ENCODE measurements at regions not wholly inside any gene's neighbourhood (a gene's known extent, or its start where the extent isn't known, plus 50 kb on each side); places are given as distances from the start of the nearest gene placed in this dataset.
"Not testable (repeated sequence)": the region's sequence is repeated elsewhere in the genome, so short reads cannot be mapped to it uniquely, and the experiment has no call there.

DNA sequence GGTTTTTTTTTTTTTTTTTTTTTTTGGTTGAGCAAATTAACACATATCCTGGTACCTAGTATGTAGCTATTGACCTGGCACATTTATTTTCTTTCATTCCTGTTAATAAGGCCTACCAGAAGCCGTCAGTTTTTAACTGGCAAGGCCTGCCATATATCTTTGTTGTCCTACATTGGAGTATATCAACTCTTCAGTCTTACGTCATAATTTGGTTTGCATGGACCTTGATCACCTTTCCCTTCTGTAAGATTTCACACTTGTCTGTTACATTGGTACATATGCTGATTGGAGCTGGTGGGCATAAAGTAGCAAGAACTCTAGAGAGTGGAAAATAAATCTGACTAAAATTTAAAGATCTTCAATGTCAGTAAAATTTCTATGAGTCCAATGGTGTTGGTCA, 1658.0 kb downstream of the C4orf33 start:
- Histone ChIP-seq H3K9me3 (ENCODE audit: control insufficient read depth in 2 of 3, insufficient read depth in 1 of 3, low read length in 3 of 3) (peaks cover 0 to 2% (median 0%) of the 10 kb centered on the region in 3 donors), H3K27ac (ENCODE audit: low read depth in 2 of 2, low read length in 2 of 2) (no peak overlapping the region), H3K4me3 (ENCODE audit: low read length in 3 of 3) (no peak overlapping the region), H3K4me1 (ENCODE audit: control insufficient read depth in 2 of 3, insufficient read depth in 2 of 3, low read depth in 1 of 3, low read length in 3 of 3) (no peaks in the 10 kb centered on the region), H3K9ac (ENCODE audit: low read length in 3 of 3) (no peak overlapping the region), H3K36me3 (ENCODE audit: control insufficient read depth in 2 of 3, insufficient read depth in 3 of 3, low read length in 3 of 3) (no peaks in the 10 kb centered on the region), H3K27me3 (ENCODE audit: control insufficient read depth, insufficient read depth, low read length) (no peaks in the 10 kb centered on the region)
- FAIRE-seq (no peak), DNase-seq (no peak)
- intact Hi-C loops (cut with DNase I) = no loop called here
- TF ChIP-seq, protein P1, sequence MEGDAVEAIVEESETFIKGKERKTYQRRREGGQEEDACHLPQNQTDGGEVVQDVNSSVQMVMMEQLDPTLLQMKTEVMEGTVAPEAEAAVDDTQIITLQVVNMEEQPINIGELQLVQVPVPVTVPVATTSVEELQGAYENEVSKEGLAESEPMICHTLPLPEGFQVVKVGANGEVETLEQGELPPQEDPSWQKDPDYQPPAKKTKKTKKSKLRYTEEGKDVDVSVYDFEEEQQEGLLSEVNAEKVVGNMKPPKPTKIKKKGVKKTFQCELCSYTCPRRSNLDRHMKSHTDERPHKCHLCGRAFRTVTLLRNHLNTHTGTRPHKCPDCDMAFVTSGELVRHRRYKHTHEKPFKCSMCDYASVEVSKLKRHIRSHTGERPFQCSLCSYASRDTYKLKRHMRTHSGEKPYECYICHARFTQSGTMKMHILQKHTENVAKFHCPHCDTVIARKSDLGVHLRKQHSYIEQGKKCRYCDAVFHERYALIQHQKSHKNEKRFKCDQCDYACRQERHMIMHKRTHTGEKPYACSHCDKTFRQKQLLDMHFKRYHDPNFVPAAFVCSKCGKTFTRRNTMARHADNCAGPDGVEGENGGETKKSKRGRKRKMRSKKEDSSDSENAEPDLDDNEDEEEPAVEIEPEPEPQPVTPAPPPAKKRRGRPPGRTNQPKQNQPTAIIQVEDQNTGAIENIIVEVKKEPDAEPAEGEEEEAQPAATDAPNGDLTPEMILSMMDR (IDR thresholded peaks at IDR 0.05; ENCODE audit: borderline replicate concordance, extremely low read depth, insufficient read depth) = no peak

DNA sequence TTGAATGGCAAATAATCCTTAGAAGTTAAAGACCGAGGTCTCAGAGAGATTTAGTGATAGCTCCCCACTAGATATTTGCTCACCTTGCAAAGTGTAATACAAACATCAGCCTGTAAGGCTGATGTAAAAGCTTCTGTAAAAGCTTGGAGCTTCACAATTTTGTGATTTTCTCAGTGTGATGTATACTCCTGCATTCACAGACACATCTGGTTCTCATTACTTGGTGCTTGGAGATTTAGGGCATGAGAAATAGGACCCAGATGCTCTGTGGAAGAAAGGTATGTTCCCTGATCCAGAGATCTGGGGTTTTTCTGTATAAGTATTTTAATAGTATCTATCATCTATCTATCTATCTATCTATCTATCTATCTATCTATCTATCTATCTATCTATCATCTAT, 1664.3 kb downstream of the C4orf33 start:
- TF ChIP-seq, protein P1 (IDR thresholded peaks at IDR 0.05; ENCODE audit: borderline replicate concordance, extremely low read depth, insufficient read depth) = no peak
- H3K4me3 ChIP-seq (ENCODE audit: low read length in 3 of 3) = no peak overlapping the region
- no peaks in the 10 kb centered on the region for H3K27me3 ChIP-seq (ENCODE audit: control insufficient read depth, insufficient read depth, low read length)
- H3K9ac ChIP-seq (ENCODE audit: low read length in 3 of 3) = no peak overlapping the region
- H3K9me3 ChIP-seq (ENCODE audit: control insufficient read depth in 2 of 3, insufficient read depth in 1 of 3, low read length in 3 of 3) = no peaks in the 10 kb centered on the region
- H3K4me1 ChIP-seq (ENCODE audit: control insufficient read depth in 2 of 3, insufficient read depth in 2 of 3, low read depth in 1 of 3, low read length in 3 of 3) = no peaks in the 10 kb centered on the region
- DNase-seq (no peak), FAIRE-seq (no peak)
- H3K36me3 ChIP-seq (ENCODE audit: control insufficient read depth in 2 of 3, insufficient read depth in 3 of 3, low read length in 3 of 3) = no peaks in the 10 kb centered on the region
- no peak overlapping the region for H3K27ac ChIP-seq (ENCODE audit: low read depth in 2 of 2, low read length in 2 of 2)
- intact Hi-C loops (cut with DNase I) = no loop called here

DNA sequence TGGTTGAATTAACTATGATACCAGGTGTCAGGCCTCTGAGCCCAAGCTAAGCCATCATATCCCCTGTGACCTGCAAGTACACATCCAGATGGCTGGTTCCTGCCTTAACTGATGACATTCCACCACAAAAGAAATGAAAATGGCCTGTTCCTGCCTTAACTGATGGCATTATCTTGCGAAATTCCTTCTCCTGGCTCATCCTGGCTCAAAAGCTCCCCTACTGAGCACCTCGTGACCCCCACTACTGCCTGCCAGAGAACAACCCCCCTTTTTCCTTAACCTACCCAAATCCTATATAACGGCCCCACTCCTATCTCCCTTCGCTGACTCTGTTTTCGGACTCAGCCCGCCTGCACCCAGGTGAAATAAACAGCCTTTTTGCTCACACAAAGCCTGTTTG, 1671.4 kb downstream of the C4orf33 start:
- intact Hi-C loops (cut with DNase I); H3K9me3 ChIP-seq (ENCODE audit: control insufficient read depth in 2 of 3, insufficient read depth in 1 of 3, low read length in 3 of 3); DNase-seq; H3K36me3 ChIP-seq (ENCODE audit: control insufficient read depth in 2 of 3, insufficient read depth in 3 of 3, low read length in 3 of 3); H3K4me3 ChIP-seq (ENCODE audit: low read length in 3 of 3); FAIRE-seq; H3K9ac ChIP-seq (ENCODE audit: low read length in 3 of 3); H3K4me1 ChIP-seq (ENCODE audit: control insufficient read depth in 2 of 3, insufficient read depth in 2 of 3, low read depth in 1 of 3, low read length in 3 of 3); H3K27ac ChIP-seq (ENCODE audit: low read depth in 2 of 2, low read length in 2 of 2); H3K27me3 ChIP-seq (ENCODE audit: control insufficient read depth, insufficient read depth, low read length): not testable (repeated sequence)

DNA sequence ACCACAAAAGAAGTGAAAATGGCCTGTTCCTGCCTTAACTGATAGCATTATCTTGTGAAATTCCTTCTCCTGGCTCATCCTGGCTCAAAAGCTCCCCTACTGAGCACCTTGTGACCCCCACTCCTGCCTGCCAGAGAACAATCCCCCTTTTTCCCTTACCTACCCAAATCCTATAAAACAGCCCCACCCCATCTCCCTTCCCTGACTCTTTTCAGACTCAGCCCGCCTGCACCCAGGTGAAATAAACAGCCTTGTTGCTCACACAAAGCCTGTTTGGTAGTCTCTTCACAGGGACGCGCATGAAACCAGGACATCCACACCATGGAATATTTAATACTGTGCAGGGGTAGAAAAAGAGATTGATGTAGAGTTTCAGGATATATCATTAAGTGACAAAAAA, 1677.0 kb downstream of the C4orf33 start:
- DNase-seq; H3K4me1 ChIP-seq (ENCODE audit: control insufficient read depth in 2 of 3, insufficient read depth in 2 of 3, low read depth in 1 of 3, low read length in 3 of 3); H3K27me3 ChIP-seq (ENCODE audit: control insufficient read depth, insufficient read depth, low read length); H3K9me3 ChIP-seq (ENCODE audit: control insufficient read depth in 2 of 3, insufficient read depth in 1 of 3, low read length in 3 of 3); H3K36me3 ChIP-seq (ENCODE audit: control insufficient read depth in 2 of 3, insufficient read depth in 3 of 3, low read length in 3 of 3); H3K4me3 ChIP-seq (ENCODE audit: low read length in 3 of 3); H3K9ac ChIP-seq (ENCODE audit: low read length in 3 of 3); H3K27ac ChIP-seq (ENCODE audit: low read depth in 2 of 2, low read length in 2 of 2); FAIRE-seq; intact Hi-C loops (cut with DNase I): not testable (repeated sequence)

DNA sequence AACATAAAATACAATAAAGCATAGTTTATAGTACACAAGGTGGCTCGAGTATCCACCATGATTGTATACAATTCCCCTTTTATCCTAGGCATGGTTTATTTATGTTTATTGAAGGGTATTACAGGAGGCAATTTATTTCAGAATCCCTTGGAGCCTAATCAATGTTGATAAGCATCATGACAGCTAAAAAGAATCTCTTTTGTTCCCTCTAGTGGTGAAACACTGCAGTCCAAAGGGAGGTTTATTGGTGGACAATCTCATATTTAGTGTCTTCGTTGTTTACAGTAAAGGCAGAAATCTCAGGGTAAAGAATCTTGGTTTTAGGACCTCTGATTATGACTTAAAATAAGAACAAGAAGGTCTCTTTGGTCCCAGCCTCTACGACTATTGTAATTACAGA, 1712.5 kb downstream of the C4orf33 start:
- FAIRE-seq = no peak
- Histone ChIP-seq H3K9ac (ENCODE audit: low read length in 3 of 3) (no peak overlapping the region), H3K4me1 (ENCODE audit: control insufficient read depth in 2 of 3, insufficient read depth in 2 of 3, low read depth in 1 of 3, low read length in 3 of 3) (no peaks in the 10 kb centered on the region), H3K9me3 (ENCODE audit: control insufficient read depth in 2 of 3, insufficient read depth in 1 of 3, low read length in 3 of 3) (no peaks in the 10 kb centered on the region), H3K4me3 (ENCODE audit: low read length in 3 of 3) (no peak overlapping the region), H3K36me3 (ENCODE audit: control insufficient read depth in 2 of 3, insufficient read depth in 3 of 3, low read length in 3 of 3) (no peaks in the 10 kb centered on the region), H3K27ac (ENCODE audit: low read depth in 2 of 2, low read length in 2 of 2) (no peak overlapping the region), H3K27me3 (ENCODE audit: control insufficient read depth, insufficient read depth, low read length) (no peaks in the 10 kb centered on the region)
- TF ChIP-seq, protein P1 (IDR thresholded peaks at IDR 0.05; ENCODE audit: borderline replicate concordance, extremely low read depth, insufficient read depth) = no peak
- intact Hi-C loops (cut with DNase I) = no loop called here
- DNase-seq = peak in 1 of 5 donors; percentile 2

Measured in kidney (tissue), 13 donors.